ENCODE measurements at regions not wholly inside any gene's neighbourhood (a gene's known extent, or its start where the extent isn't known, plus 50 kb on each side); places are given as distances from the start of the nearest gene placed in this dataset.

DNA sequence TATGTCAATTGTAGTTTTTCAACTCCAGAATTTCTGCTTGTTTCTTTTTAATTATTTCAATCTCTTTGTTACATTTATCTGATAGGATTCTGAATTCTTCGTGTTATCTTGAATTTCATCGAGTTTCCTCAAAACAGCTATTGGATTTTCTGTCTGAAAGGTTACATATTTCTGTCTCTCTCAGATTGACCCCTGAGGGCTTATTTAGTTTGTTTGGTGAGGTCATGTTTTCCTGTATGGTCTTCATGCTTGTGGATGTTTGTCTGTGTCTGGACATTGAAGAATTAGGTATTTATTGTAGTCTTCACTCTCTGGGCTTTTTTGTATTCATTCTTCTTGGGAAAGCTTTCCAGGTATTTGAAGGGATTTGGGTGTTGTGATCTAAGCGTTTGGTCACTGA lies 85.6 kb downstream of the SNAPC1 start:
- DNase-seq, result no peak

DNA sequence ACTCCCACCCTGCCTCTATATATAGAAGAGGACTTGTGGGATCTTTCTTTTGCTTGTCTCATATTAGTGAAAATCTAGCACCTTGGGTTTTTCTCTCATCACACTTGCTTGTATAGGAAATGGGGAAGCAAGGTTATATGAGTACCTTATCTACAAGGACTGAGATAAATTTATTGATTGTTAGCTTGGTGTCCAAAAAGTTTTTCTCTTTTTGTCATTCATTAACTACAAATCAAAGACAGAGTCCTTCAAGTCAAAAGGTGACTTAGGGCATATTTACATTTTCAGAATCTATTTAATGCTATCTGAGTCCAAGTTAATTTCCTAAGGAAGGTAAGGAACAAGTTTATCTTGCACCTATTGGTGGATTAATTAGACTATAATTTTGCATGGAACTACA lies 92.7 kb downstream of the SNAPC1 start:
- no peak for DNase-seq

DNA sequence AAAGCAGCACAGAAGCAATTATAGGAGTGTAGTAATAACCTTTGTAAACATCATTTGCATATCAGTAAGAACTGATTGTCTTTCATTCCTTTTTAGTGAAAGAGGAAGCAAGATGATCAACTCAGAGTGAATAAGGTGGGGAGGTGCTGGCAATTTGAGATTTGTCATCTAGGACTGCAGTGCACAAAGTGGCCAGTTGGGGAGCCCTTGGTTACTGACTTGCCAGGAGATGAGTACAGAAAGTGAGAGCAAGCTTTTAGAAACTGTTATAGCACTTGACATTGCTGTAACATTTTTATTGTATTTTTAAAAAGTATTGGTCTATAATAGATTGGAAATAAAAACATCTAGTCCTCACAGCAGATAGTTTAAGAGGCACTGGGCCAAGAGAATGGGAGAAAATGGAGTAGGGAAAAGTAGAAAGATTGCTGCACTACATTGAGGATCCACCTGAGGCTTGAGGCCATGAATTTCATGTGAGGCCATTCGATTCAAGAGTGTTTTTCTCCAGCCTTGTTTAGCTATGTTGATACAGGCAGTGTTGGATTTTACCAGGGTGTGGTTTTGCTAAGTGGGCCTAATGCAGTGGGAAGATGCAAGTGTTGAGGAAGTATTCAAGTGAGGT lies 98.2 kb downstream of the SNAPC1 start:
- peak; percentile 40 for DNase-seq

DNA sequence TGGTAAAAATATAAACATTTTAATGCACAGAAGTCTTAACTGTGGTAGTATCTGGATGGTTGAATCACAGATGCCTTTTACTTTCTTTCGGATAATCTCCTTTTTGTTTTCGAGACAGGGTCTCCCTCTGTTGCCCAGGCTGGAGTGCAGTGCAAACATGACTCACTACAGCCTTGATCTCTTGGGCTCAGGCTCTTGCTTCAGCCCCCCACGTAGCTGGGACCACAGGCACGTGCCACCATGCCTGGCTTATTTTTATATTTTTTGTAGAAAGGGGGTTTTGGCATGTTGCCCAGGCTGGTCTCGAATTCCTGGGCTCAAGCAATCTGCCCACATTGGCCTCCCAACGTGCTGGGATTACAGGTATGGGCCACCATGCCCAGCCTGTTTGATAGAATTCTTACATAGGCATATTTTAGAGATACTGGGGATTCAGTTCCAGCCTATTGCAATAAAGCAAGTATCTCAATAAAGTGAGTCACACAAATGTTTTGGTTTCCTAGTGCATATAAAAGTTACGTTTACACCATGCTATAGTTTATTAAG lies 99.2 kb downstream of the SNAPC1 start:
- no peak for DNase-seq

DNA sequence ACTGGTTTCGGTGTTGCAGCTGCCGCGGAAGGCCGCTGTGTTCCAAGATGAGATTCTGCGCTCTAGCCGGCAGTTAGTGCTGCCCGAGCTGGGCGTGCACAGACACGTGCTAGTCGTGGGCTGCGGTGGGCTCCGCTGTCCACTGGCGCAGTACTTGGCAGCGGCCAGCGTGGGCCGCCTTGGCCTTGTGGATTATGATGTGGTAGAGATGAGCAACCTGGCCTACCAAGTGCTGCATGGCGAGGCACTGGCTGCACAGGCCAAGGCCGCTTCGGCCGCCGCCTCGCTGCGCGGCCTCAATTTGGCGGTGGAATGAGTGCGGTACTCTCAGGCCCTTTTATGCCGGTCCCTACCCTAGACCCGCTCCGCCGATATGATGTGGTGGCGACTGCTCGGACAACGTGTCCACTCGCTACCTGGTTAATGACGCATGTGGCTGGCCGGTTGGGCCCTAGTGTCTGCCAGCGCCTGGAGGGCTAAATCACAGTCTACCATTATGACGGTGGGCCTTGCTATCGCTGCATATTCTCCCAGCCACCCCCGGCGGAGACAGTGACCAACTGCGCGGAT lies 102.2 kb downstream of the SNAPC1 start:
- no peak for DNase-seq

DNA sequence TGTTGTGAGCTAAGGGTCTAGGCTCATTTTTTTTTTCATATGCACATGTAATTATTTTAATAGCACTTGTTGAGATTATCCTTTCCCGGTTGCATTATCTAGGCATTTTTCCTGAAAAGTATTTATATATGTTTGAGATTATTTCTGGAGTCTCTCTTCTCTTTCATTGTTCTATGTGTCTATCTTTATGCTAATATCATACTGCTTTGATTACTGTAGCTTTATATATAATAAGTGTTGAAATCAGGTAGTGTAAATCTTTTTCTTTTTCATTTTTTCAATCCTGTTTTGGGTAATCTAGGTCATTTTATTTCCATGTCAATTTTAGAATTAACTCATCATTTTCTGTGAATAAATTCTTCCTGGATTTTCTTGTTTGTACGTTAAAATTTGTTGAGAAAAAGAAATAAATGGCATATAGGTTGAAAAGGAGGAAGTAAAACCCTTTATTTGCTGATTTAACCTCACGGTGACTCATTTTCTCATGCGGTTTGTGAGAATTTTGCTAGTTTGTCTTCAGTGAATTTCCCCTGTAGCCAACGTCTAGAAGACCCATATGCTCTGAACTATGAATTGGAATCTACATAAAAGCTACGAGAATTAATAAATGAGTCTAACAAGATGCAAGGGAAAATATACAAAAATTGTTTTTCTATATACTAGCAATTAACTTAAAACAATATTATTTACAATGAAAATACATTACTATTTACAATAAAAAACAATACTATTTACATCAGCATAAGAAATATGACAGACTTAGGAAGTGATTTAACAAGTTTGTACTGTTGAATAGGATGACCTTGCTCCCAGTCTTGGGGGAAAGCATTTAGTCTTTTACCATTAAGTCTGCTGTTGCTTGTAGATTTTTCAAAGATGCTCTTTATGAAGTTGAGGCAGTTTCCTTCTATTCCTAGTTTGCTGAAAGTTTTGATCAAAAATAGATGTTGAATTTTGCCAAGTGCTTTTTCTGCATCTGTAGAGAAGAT lies 105.0 kb downstream of the SNAPC1 start:
- no peak for DNase-seq

DNA sequence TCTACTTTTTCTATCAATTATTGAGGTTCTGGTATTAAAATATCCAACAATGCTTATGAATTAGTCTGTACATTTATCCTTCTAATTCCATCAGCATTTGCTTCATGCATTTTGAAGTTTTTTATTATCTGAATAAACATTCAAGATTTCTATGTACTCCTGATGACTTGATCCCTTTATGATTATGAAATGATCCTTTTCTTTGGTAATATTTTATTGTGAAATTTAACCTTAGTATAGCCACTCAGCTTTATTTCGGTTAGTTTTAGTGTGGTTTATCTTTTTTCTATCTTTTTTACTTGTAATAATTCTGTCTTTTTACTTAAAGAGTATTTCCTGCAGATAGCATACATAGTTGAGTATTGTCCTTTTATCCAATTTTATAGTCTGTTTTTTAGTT lies 106.6 kb downstream of the SNAPC1 start:
- no peak for DNase-seq

DNA sequence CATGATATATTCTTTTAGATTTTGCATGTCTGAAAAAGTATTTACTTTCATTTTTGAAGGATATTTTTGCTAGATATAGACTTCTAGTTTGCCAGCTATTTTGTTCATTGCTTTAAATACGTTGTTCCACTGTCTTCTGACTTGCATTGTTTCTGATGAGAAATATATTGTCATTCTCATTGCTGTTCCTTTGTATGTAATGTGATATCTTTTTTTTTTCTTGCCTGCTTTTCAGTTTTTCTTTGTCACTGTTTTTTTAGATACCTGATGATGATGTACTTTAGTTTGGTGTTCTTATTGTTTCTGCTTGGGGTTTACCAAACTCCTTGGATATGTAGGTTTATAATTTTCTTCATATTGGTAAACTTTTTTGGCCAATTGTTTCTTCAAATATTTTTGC lies 107.9 kb downstream of the SNAPC1 start:
- no peak for DNase-seq

DNA sequence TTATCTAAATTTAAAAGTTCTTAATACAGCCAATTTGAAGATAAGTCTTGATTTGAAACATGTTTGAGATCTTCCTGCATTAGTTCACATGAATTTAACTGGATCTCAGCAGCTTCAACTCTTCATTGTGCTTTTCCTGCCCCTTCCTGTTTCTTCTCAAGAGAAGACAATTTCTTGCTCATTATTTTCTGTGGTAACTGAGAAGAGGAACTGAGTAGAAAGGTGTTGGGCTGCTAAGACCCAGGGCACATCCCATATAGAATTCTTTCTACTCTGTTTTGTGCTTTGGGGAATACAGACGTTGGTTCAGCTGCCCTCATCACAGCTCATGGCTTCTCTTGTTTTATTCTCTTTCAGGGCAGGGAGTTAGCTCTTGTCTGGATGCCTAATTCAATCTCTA lies 110.2 kb downstream of the SNAPC1 start:
- no peak for DNase-seq

DNA sequence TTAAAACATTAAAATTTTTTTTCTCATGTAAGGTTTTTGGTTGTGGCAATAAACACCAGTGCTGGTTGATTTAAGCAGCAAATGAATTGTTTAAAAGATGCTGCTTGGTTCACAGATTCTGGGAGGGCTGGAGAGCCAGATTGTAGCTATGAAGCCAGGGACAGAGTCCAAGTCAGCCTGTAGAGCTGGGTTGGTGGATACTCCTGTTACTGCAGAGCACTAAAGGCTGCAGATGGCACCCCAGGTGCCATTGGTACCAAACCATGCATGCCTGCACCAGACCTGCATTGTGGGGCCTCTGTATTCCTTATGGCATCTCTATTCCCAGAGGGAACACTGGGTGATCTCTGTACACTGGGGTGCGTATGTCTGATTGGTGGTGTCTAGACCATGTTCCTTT lies 113.3 kb downstream of the SNAPC1 start:
- DNase-seq, result no peak

DNA sequence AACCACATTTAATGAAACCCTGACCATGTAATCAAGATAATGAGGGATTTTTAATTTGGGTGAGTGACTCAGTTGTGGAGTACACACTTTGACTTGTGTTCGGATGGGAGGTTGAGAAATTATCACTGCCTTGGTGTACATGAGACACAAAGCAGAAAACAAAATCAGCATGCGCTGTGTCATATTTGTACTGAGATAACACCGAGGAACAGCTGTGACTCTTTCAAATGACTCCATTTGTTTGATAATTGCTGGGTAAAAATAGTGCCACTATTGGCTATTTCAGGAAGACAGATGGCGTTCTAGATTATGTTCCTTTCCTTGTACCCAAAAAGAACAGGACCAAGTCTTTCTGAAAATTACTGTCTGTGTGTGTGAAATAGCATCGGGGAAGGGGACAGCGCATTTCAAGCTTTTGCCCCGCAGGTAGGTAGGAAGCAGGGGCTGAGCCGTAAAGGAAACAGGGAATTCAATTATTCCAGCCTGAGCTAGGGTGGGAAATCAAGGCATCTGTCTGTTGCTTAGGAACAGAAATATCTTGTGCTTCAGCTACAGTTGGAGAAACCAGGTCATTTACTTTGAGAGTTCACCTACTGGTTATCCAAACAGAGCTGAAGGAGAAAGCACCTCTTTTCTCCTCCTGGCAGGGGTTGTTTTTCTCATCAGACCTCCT lies 114.3 kb downstream of the SNAPC1 start:
- DNase-seq, result no peak

DNA sequence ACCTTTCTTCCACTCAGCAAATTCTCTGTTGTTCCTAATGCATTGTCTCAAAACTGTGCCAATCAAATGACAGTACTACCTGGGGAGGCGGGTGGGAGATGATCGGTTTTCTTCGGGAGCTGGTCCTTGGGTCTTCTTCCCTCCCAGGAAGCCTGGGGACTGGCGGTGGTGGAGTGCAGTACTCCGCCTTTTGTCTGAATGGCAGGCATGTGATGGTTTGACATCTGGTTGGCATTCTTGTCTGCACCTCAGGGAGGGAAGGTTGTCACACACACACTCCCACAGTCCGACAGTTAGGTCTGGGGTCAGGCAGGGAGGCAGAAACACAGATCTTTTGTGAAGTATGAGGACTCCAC lies 114.8 kb downstream of the SNAPC1 start:
- DNase-seq, result no peak

DNA sequence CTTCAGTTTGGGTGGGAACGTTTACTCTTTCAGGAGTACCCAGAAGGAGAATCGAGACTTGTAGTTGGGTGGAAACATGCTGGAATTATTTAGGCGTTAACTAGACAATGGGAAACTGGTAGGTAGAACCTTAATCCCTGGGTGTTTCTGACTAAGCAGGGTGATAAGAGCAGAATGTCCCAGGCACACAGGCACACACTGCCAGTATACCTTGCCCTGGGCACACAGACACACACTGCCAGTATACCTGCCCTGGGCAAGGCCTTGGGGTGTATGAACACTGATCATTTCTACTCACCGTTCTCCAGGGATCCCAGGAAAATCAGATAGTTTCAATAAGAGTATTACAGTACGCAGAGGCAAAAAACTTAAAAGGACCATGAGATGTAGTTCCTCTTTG lies 115.5 kb downstream of the SNAPC1 start:
- DNase-seq, result no peak

DNA sequence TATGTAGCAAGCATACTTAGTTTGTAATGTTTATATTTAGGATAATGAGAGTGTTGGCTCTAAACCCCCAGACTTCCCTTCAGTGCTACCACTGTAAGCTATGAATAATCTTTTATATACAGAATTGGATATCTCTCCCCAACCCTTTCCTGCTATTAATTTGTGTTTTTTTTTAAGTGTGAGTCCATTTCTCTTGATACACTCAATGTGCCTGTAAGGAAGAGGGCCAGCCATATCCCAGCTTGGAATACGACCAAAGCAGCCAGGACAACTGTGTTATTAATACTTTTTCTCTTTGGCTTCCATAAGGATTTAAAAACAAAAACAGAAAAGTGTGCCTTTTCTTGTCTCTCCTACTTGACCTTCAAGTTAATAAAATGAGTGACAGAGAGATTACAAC lies 116.7 kb downstream of the SNAPC1 start:
- no peak for DNase-seq

DNA sequence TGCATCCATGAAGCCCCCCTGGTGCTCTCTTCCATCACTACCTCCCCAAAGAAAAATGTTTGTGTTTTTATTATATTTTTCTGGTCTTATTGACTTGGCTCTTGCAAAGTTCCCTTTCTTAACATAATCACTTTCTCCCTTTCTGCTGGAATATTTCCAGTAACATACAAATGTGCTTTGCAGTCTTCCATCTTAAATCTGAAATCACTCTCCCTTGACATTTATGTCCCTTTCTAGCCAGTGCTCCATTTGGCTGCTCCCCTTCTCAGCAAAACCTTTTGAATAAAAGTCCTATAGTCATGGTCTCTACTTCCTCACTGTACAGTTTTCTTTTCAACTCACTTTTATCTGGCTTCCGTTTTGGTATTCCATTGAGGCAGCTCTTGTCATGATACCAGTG lies 118.8 kb downstream of the SNAPC1 start:
- DNase-seq, result no peak

DNA sequence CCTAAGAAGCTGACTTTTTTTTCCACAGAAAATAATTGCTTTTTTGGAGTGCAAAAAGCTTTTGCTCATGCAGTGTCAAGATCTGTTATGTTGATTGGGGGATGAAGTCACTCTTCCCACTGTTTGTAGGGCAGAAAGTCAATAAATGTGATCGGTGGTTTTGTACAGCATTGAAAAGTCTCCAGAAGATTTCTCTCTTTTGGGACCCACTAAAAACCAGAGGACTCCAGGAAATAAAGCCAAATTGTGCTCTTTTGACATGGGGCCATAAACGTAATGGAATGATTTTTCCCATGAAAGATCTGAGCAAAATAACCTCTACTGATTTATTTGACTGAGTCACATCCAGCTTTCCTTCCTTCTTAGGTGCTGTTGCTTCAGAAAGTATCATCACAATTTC lies 122.5 kb downstream of the SNAPC1 start:
- no peak for DNase-seq

DNA sequence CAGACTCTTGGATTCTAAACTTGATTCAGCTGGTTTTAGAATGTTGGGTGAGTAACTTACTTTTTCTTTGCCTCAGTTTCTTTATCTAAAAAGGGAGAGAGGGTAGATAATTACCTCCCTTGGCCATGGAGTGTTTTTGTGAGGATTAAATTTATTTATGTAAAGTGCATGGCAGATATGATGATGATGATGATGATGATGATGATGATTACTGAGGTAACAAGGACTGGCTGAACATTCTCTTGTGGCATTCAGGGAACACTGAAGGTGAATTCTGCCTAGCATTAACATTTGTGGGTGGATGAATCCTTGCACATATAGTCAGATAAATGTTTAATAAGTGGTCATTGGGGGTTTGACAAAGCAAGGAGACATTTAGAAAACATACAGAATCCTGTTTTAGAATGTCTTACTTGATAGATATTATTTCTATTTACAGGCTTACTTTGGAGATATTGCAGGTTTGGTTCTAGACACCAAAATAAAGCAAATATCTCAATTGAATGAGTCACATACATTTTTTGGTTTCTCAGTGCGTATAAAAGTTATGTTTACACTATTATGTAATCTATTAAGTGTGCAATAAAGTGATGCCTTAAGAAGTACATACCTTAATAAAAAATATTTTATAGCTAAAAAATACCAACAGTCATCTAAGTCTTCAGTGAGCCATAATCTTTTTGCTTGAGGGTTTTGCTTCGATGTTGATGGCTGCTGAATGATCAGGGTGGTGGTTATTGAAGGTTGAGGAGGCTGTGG lies 123.2 kb downstream of the SNAPC1 start:
- no peak for DNase-seq

DNA sequence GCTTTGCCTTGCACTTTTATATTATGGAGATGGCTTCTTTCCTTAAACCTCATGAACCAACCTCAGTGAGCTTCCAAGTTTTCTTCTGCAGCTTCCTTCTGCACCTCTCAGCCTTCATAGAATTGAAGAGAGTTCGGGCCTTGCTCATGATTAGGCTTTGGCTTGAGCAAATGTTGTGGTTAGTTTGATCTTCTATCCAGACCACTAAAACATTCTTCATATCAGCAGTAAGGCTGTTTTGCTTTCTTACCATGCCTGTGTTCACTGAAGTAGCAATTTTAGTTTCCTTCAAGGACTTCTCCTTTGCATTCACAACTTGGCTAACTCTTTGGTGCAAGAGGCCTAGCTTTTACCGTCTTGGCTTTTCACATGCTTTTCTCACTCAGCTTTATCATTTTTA lies 125.4 kb downstream of the SNAPC1 start:
- no peak for DNase-seq

DNA sequence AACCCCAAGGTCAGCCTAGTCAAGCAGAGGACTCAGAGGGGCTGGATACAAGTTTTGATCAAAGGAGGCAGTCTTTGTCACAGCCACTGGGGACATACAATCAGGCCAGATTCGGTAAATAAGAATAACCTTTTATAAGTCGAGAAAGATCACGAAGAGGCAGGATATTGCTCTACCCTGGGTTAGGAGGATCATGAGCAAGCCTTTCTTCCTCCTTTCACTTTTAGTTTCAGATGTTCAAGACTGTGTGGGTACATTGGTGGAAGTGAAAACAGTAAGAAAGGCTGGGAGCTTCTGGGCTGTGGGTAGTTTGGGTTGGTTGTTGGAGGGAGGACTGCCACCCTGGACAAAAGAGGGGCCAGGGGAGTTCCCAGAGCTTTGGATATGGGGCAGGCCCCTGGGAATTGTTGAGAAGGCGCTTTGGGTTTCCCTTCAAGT lies 127.7 kb downstream of the SNAPC1 start:
- no peak for DNase-seq

DNA sequence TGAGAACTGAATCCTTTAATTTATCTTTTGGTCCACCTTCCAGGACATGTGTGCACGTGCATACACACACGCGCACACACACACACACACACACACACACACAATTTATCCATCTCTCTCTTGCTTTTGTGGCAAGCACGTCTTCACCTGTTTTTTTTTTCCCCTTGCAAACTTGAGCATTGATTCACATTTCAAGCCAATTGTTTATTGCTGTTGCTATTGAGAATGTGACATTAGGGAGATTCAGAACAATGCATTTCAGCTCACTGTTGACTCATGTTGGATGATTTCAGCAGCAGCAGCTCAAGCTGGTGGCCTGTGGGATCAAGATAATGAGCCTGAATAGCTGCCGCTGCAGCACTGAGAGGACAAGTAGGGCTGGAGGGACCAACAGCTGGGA lies 128.9 kb downstream of the SNAPC1 start:
- DNase-seq, result no peak

DNA sequence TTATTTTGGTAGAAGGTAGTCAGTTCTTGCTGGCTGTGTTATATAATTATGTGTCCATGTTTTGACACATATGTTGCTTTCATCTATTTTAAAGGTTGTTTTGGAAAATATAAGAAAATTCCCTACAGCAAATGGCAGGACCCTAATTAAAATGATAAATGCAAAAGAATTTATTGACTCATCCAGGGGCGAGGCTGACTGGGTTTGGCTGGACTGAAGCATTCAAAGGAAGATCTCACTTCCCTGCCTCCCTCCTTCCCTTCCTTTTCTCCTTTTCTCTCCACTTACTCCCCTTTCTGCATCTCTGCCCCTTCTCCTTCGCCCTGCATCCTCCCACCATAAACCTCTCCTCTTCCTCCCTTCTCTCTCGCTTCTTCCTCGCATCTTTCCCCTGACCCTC lies 129.6 kb downstream of the SNAPC1 start:
- DNase-seq, result no peak

DNA sequence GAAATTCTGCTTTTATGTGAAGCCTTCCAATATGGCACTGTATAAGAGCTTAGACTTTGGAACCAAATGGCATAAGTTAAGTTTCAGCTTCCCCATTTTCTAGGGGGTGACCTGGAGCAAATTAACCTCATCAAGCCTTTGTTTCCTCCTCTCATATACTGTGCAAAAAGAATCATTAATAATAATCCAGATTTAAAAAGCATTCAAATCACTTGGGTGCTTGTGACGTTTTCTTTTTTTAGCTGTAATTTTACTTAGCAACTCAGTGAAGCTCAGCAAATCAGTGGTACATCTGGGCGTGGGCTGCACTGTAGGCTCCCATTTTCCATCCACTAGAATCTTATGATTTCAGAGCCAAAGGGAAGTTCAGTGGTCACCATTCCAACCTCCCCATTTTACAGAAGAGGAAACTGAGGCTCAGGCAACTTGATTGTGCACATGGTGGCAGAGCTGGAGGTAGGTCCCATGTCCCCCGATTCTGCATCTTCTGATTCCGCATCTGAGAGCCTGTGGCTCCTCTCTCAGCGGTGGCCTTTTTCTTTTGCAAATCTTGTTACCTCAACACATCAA lies 131.2 kb downstream of the SNAPC1 start:
- DNase-seq, result no peak

All from activated gamma-delta T cell treated with Interleukin-2 at 50 U/mL for 16 hours (primary cell).